Hematopoietic multipotent progenitor cell (in vitro differentiated cells): ENCODE measurements at regions not wholly inside any gene's neighbourhood (a gene's known extent, or its start where the extent isn't known, plus 50 kb on each side); places are given as distances from the start of the nearest gene placed in this dataset.
A peak's percentile ranks its signal among the peaks of the same experiment; 100 is the strongest.
"Not testable (repeated sequence)": the region's sequence is repeated elsewhere in the genome, so short reads cannot be mapped to it uniquely, and the experiment has no call there.

Experiments
- DNase-seq, 3 donors: peaks; one replicate each; pipeline ENCODE4 v3.0.0-alpha.2; 2011 to 2015; ENCODE audit warnings: low read depth in 2 of 3, low spot score in 2 of 3

GRCh38 chr3:36063992-36064391 is 316.3 kb upstream of the STAC start:
- no peak for DNase-seq

GRCh38 chr3:36065321-36065720 is 315.0 kb upstream of the STAC start:
- no peak for DNase-seq

- DNase-seq: no peak
Measured at GRCh38 chr3:36075491-36075890, 304.8 kb upstream of the STAC start.

- DNase-seq: no peak
Measured at GRCh38 chr3:36077320-36077719, 303.0 kb upstream of the STAC start.

- not testable (repeated sequence) for DNase-seq
Measured at GRCh38 chr3:36082958-36083357, 297.3 kb upstream of the STAC start.

- no peak for DNase-seq
Measured at GRCh38 chr3:36095238-36095637, 285.1 kb upstream of the STAC start.

GRCh38 chr3:36097209-36097608 is 283.1 kb upstream of the STAC start:
- peak in 1 of 3 donors; percentile 59 for DNase-seq

- no peak for DNase-seq
Measured at GRCh38 chr3:36114353-36114752, 266.0 kb upstream of the STAC start.

GRCh38 chr3:36124118-36124796 is 256.0 kb upstream of the STAC start:
- DNase-seq: no peak

- DNase-seq: no peak
Measured at GRCh38 chr3:36132214-36132613, 248.1 kb upstream of the STAC start.

GRCh38 chr3:36135863-36136262 is 244.4 kb upstream of the STAC start:
- DNase-seq: no peak

- no peak for DNase-seq
Measured at GRCh38 chr3:36142746-36143145, 237.6 kb upstream of the STAC start.

- DNase-seq: no peak
Measured at GRCh38 chr3:36146404-36146803, 233.9 kb upstream of the STAC start.

- DNase-seq: no peak
Measured at GRCh38 chr3:36147934-36148558, 232.3 kb upstream of the STAC start.

GRCh38 chr3:36149447-36149865 is 230.8 kb upstream of the STAC start:
- DNase-seq: no peak

GRCh38 chr3:36155515-36155914 is 224.8 kb upstream of the STAC start:
- DNase-seq: no peak

- DNase-seq: peak in 2 of 3 donors; percentile 4 to 42
Measured at GRCh38 chr3:36164400-36164799, 215.9 kb upstream of the STAC start.

GRCh38 chr3:36165509-36166290 is 214.6 kb upstream of the STAC start:
- DNase-seq: peak in 1 of 3 donors; percentile 40

GRCh38 chr3:36166477-36166876 is 213.8 kb upstream of the STAC start:
- peak in 1 of 3 donors; percentile 10 for DNase-seq

- no peak for DNase-seq
Measured at GRCh38 chr3:36172699-36173098, 207.6 kb upstream of the STAC start.

- no peak for DNase-seq
Measured at GRCh38 chr3:36175113-36175812, 205.0 kb upstream of the STAC start.
